SU-DHL-6 (cell line): ENCODE measurements at regions not wholly inside any gene's neighbourhood (a gene's known extent, or its start where the extent isn't known, plus 50 kb on each side); places are given as distances from the start of the nearest gene placed in this dataset.

ENCODE experiments used
- H2AFZ ChIP-seq: fragments of 200-600 bp; sonication (generic); 2 replicates; pipeline ENCODE4 v1.6.1; 2014; ENCODE audit warnings: low read depth, mild to moderate bottlenecking, moderate library complexity, mixed read lengths, antibody characterized with exemption, low read length; ENCODE audit not compliant: severe bottlenecking
- H3F3A ChIP-seq: fragments of 200-600 bp; shearing (Covaris generic); 2 replicates; pipeline ENCODE4 v1.6.0; 2016; ENCODE audit warnings: antibody characterized with exemption, mild to moderate bottlenecking; ENCODE audit not compliant: insufficient read depth
- H3K27ac ChIP-seq: fragments of 200-600 bp; sonication (generic); 2 replicates; pipeline ENCODE4 v1.5.1; 2016; ENCODE audit warnings: low read depth, mild to moderate bottlenecking, low read length, moderate library complexity, mixed read lengths
- H3K27me3 ChIP-seq: fragments of 200-600 bp; sonication (generic), shearing (Covaris generic); 2 replicates; pipeline ENCODE4 v1.6.0; 2014; ENCODE audit warnings: mild to moderate bottlenecking, low read length
- H3K36me3 ChIP-seq: fragments of 200-600 bp; sonication (generic); 2 replicates; pipeline ENCODE4 v1.6.1; 2014; ENCODE audit warnings: mild to moderate bottlenecking, low read length, mixed read lengths
- H3K4me2 ChIP-seq: fragments of 300-600, 200-600 bp; shearing (Covaris generic), sonication (generic); 2 replicates; pipeline ENCODE4 v1.6.0; 2014; ENCODE audit warnings: low read length, low read depth, mild to moderate bottlenecking; ENCODE audit not compliant: poor library complexity, severe bottlenecking
- H3K4me3 ChIP-seq: fragments of 200-600 bp; sonication (generic); 2 replicates; pipeline ENCODE4 v1.5.1; 2014; ENCODE audit warnings: antibody characterized with exemption, low read length, mild to moderate bottlenecking, mixed read lengths; ENCODE audit not compliant: insufficient read depth, poor library complexity, severe bottlenecking
- H3K79me2 ChIP-seq: fragments of 200-600 bp; sonication (generic); 2 replicates; pipeline ENCODE4 v1.6.1; 2014; ENCODE audit warnings: mild to moderate bottlenecking, low read length, moderate library complexity; ENCODE audit not compliant: insufficient read depth
- H3K9ac ChIP-seq: fragments of 200-600 bp; sonication (generic); 2 replicates; pipeline ENCODE4 v1.7.0; 2014; ENCODE audit warnings: mild to moderate bottlenecking, low read length
- H3K9me2 ChIP-seq: fragments of 200-600 bp; sonication (generic); replicated peaks from 2 replicates; pipeline ENCODE4 v1.6.1; 2014; ENCODE audit warnings: low read length; ENCODE audit not compliant: insufficient read depth
- H3K9me3 ChIP-seq: fragments of 200-600 bp; sonication (generic); 2 replicates; pipeline ENCODE4 v1.6.1; 2014; ENCODE audit warnings: low read length, mixed read lengths; ENCODE audit not compliant: insufficient read depth
- H4K20me1 ChIP-seq: fragments of 200-600 bp; sonication (generic); 2 replicates; pipeline ENCODE4 v1.6.1; 2014; ENCODE audit warnings: low read depth, mild to moderate bottlenecking, antibody characterized with exemption, low read length, moderate library complexity, mixed read lengths
- CTCF ChIP-seq: fragments of 200-600 bp; sonication (generic); IDR thresholded peaks from one replicate; pipeline ENCODE4 v1.5.1; 2017; ENCODE audit warnings: antibody characterized with exemption, mild to moderate bottlenecking, low read length, moderate library complexity; ENCODE audit not compliant: insufficient read depth, poor library complexity, severe bottlenecking
- EZH2phosphoT487 ChIP-seq: fragments of 200-600 bp; sonication (generic), shearing (Covaris generic); conservative IDR thresholded peaks from 2 replicates; pipeline ENCODE4 v1.6.1; 2018; ENCODE audit warnings: mild to moderate bottlenecking, antibody characterized with exemption, low read length, moderate library complexity, mixed read lengths

- no peaks in the 10 kb centered on the region for H3K79me2 ChIP-seq
- TF ChIP-seq CTCF (no peak), EZH2phosphoT487 (no peak)
- H2AFZ ChIP-seq: no peak overlapping the region
- H3K9me2 ChIP-seq: no peaks in the 10 kb centered on the region
- H3K9ac ChIP-seq: no peak overlapping the region
- H4K20me1 ChIP-seq: no peaks in the 10 kb centered on the region
- no peak overlapping the region for H3K4me3 ChIP-seq
- H3K4me2 ChIP-seq: no peak overlapping the region
- H3K27me3 ChIP-seq: no peaks in the 10 kb centered on the region
- no peak overlapping the region for H3K27ac ChIP-seq
- H3F3A ChIP-seq: no peaks in the 10 kb centered on the region
- no peaks in the 10 kb centered on the region for H3K36me3 ChIP-seq
- H3K9me3 ChIP-seq: no peaks in the 10 kb centered on the region
Measured at GRCh38 chr16:35559911-35560636, 2100.7 kb downstream of the TP53TG3F start.

- Histone ChIP-seq H3K27me3 (no peaks in the 10 kb centered on the region), H3K9me3 (no peaks in the 10 kb centered on the region), H3K36me3 (no peaks in the 10 kb centered on the region), H4K20me1 (no peaks in the 10 kb centered on the region), H2AFZ (no peak overlapping the region), H3K79me2 (no peaks in the 10 kb centered on the region), H3K9me2 (no peaks in the 10 kb centered on the region), H3K27ac (no peak overlapping the region), H3K4me3 (no peak overlapping the region), H3K9ac (no peak overlapping the region), H3K4me2 (no peak overlapping the region), H3F3A (no peaks in the 10 kb centered on the region)
- no peak for TF ChIP-seq EZH2phosphoT487
- TF ChIP-seq CTCF: no peak
Measured at GRCh38 chr16:35560637-35560984, 2101.2 kb downstream of the TP53TG3F start.

- Histone ChIP-seq H3F3A (no peaks in the 10 kb centered on the region), H2AFZ (no peak overlapping the region), H3K9me3 (no peaks in the 10 kb centered on the region), H3K9me2 (no peaks in the 10 kb centered on the region), H3K27me3 (no peaks in the 10 kb centered on the region), H4K20me1 (no peaks in the 10 kb centered on the region), H3K4me3 (no peak overlapping the region), H3K27ac (no peak overlapping the region), H3K36me3 (no peaks in the 10 kb centered on the region), H3K79me2 (no peaks in the 10 kb centered on the region), H3K4me2 (no peak overlapping the region), H3K9ac (no peak overlapping the region)
- TF ChIP-seq CTCF (no peak), EZH2phosphoT487 (no peak)
Measured at GRCh38 chr16:35561346-35561745, 2101.9 kb downstream of the TP53TG3F start.
